Right ventricle myocardium inferior (tissue), 1 donor: ENCODE measurements at regions not wholly inside any gene's neighbourhood (a gene's known extent, or its start where the extent isn't known, plus 50 kb on each side); places are given as distances from the start of the nearest gene placed in this dataset.

Experiments used
- ATAC-seq: fragments of 200-7000 bp; cut with Tn5 transposase; one replicate; pipeline ENCODE4 v1.9.1; 2020; ENCODE audit warnings: mild to moderate bottlenecking, moderate library complexity
- DNase-seq: peaks from one replicate; pipeline ENCODE4 v3.0.0; 2021; ENCODE audit errors: missing footprints
- intact Hi-C: fragments of 100-400 bp; cut with DNase I; formaldehyde crosslinking; loops from one replicate; pipeline ENCODE4 v1.11.0; 2022
- donor health status: DM: no; HTN: yes; CAD: no; lungs with severe emphysema.

DNA sequence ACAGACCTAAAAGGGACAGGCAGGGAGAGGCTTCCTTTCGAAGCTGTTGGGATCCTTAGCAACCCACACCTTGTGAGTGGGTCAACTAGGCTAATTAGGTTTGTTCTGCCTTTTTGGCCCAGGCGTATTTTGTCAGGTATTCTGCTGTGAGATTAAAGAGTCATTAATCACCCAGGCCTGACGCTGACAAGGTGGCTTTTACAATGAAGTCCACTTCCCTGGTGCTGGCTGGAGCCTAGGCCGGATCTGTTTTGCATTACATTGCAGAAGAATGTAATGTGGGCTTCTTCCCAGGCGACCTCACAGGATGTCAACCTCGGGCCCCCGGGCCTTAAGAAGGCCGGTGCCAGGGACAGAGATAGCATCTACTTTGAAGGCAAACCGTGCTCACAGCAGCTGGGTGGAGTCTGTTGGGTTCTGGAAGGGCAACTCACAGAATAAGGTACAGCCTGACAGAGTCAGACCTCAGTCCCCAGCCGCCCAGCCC is 76.9 kb downstream of the HES1 start:
- ATAC-seq, result no peak
- intact Hi-C loops, result no loop called here
- no peak for DNase-seq

- ATAC-seq (no peak), DNase-seq (no peak)
- intact Hi-C loops, result no loop called here
Observed at GRCh38 chr3:194215392-194215791, 79.4 kb downstream of the HES1 start.

GRCh38 chr3:194218646-194219453 is 82.9 kb downstream of the HES1 start:
- intact Hi-C loops, result no loop called here
- DNase-seq, result no peak

DNA sequence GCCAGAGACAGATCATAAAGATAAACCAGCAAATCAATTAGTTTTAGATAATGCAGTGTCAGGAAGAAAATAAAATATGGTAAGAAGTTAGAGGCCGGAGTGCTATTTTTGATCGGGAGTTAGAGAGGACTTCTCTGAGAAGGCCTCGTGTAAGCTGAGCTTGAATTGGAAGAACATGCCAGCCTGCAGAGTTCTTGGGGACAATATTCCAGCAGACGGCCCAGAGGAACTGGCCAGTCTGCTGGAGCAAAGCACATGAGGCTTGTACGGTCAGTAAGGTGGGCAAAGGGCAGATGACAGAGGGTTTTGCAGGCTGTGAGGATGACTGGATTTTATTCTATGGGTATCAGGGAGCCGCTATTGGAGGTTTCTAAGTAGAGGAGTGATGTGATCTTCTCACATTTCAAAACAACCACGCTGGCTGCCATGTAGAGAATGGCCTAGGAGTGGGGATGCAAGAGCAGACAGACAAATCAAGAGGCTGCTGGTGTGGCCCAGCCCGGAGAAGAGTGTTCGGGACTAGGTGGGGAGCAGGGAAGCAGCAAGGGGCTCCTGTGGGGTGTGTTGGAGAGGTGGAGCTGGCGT is 84.0 kb downstream of the HES1 start:
- no peak for ATAC-seq
- no peak for DNase-seq
- intact Hi-C loops, result no loop called here

More at GRCh38 chr3:194218646-194219453, 82.9 kb downstream of the HES1 start:
- ATAC-seq, result no peak

DNA sequence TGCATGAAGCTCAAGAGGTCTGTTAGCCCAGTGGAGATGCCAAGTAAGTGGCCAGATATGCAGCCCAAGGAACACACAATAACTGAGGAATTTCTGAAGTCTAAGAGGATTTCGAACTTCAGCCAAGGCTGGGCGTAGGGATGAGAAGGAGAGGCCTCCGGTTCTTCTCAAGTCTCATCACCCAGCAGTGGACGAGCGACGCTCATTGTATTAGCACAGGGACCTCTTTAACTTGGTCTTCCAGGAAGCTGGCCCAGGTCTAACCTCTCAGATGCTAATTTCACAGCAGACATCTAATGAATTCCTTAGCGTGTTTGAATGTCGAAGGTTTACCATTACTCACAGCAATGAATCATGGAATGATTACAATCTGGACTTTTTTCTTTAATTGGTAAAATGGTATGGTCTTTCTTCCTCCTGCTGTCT is 85.0 kb downstream of the HES1 start:
- DNase-seq, result no peak
- intact Hi-C loops, result no loop called here
- no peak for ATAC-seq

GRCh38 chr3:194221336-194221735 is 85.4 kb downstream of the HES1 start:
- ATAC-seq (no peak), DNase-seq (no peak)
- intact Hi-C loops, result no loop called here

GRCh38 chr3:194223951-194224350 is 88.0 kb downstream of the HES1 start:
- no peak for ATAC-seq
- intact Hi-C loops, result no loop called here

GRCh38 chr3:194224471-194225417 is 88.8 kb downstream of the HES1 start:
- no peak for ATAC-seq
- intact Hi-C loops, result no loop called here
- DNase-seq, result no peak

More at GRCh38 chr3:194223951-194224350, 88.0 kb downstream of the HES1 start:
- no peak for DNase-seq

DNA sequence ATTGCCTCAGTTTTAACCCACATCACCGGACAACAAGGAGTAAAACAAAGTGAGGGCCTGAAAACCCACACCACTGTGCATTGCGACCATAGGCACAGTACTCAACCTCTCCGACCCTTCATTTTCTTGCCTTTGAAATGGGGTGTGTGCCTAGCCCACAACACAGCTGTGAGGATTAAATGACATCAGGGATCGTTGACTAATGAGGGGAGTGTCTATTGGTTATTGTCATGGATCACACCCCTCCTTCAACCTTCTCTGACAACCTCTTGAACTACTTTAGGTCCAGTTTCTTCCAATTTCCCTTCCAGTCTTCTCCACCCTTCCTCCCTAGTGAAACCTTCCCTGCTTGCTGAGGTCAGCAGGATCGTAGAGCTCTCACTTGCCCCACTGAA is 89.5 kb downstream of the HES1 start:
- no peak for ATAC-seq
- intact Hi-C loops, result no loop called here
- no peak for DNase-seq

- ATAC-seq, result no peak
- DNase-seq, result no peak
- intact Hi-C loops, result no loop called here
Observed at GRCh38 chr3:194225988-194226663, 90.2 kb downstream of the HES1 start.

DNA sequence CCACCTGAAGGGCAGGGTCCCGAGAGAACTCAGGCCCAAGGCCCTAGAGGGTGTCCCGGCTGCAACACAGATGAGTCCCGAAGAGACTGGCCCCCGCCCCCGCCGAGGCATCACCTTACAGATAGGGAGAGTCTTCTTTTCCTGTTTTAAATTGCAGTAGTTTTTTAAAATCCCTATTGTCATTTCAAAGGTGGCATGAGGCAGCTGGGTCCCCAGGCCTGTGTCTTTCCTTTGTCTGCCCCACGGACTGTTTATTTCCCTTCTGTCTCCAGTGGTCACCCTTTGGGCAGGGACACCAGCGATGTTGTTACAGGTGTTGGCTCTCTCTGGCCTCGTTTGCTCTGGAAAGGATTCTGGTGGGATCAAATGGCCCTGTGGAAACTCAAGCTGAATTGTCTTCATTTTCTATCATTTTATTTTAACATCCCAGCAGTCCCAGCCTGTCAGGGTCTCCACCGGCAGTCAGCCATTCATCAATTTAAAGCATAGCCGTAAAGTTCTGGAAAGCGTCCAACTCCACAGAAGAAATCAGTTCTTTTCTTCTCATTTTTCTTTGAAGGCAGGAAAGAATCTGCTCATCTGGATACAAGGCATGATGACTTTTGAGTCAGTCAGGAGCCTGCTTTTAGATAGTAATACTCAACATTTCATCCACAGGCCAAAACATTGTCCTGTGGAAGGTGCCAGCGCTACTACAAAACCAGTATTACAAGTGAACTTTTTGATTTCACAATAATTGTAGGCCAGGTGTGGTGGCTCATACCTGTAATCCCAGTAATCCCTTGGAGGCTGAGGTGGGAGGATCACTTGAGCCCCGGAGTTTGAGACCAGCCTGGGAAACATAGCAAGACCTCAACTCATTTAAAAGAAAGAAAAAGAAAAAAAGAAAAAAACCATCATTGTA is 96.2 kb downstream of the HES1 start:
- intact Hi-C loops, result no loop called here
- ATAC-seq, result no peak
- no peak for DNase-seq

GRCh38 chr3:194233150-194233549 is 97.2 kb downstream of the HES1 start:
- DNase-seq (no peak), ATAC-seq (no peak)
- intact Hi-C loops, result no loop called here

GRCh38 chr3:194235160-194235559 is 99.2 kb downstream of the HES1 start:
- DNase-seq (no peak), ATAC-seq (peak; percentile 80)
- intact Hi-C loops, result no loop called here

DNA sequence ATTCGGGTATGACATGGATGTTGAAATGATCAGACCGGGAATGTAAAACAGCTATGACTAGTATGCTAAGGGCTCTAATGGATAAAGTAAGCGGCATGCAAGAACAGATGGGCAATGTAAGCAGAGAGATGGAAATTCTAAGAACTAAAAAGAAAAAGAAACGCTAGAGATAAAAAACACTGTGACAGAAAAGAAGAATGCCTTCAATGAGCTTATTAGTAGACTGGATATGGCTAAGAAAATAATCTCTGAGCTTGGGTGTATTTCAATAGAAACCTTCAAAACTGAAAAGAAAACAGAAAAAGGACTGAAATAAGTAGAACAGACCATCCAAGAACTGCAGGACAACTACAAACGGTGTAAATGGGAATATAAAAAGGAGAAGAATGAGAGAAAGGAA is 101.2 kb downstream of the HES1 start:
- ATAC-seq, result no peak
- intact Hi-C loops, result no loop called here
- DNase-seq, result no peak

GRCh38 chr3:194240766-194241165 is 104.8 kb downstream of the HES1 start:
- DNase-seq (no peak), ATAC-seq (no peak)
- intact Hi-C loops, result no loop called here

DNA sequence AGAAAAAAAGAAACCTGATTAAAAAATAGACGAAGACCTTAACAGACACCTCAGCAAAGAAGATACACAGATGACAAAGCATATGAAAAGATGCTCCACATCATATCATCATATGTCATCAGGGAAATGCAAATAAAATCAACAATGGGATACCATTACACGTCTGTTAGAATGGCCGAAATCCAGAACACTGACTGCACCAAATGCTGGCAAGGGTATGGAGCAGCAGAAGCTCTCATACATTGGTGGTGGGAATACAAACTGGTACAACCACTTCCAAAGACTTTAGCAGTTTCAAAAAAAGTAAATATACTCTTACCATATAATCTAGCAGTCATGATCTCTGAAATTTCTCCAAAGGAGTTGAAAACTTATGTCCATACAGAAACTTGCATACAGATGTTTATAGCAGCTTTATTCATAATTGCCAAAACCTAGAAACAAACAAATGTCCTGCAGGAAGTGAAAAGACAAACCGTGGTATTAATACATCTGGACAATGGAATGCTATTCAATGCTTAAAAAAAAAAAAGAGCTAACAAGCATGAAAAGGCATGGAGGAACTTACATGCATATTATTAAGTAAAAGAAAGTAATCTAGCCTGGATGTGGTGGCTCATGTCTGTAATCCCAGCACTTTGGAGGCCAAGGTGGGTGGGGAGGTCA is 107.4 kb downstream of the HES1 start:
- intact Hi-C loops, result no loop called here

GRCh38 chr3:194244167-194244566 is 107.0 kb downstream of the CPN2 start:
- DNase-seq, result no peak
- intact Hi-C loops, result no loop called here
- no peak for ATAC-seq

More for the DNA sequence above, 107.4 kb downstream of the HES1 start:
- ATAC-seq (no peak), DNase-seq (no peak)
